Thyroid gland (tissue), 4 donors: ENCODE measurements at regions not wholly inside any gene's neighbourhood (a gene's known extent, or its start where the extent isn't known, plus 50 kb on each side); places are given as distances from the start of the nearest gene placed in this dataset.

ENCODE experiments used
- DNase-seq, 2 donors: peaks; one replicate each; pipeline ENCODE4 v3.0.0-alpha.2; 2019
- H3K27ac ChIP-seq, 3 donors: fragments of 200-600 bp; sonication (generic); 1 replicate in 2 of 3; 2 replicates in 1 of 3; pipeline ENCODE4 v1.5.1; 2016 to 2019; ENCODE audit warnings: mild to moderate bottlenecking in 1 of 3, moderate library complexity in 1 of 3
- H3K27me3 ChIP-seq: fragments of 200-600 bp; sonication (generic); one replicate; pipeline ENCODE4 v1.5.1; 2019
- H3K36me3 ChIP-seq, 2 donors: fragments of 200-600 bp; sonication (generic); one replicate each; pipeline ENCODE4 v1.5.1; 2016 to 2019
- H3K4me1 ChIP-seq, 2 donors: fragments of 200-600 bp; sonication (generic); one replicate each; pipeline ENCODE4 v1.5.1; 2017 to 2019
- H3K4me3 ChIP-seq, 3 donors: fragments of 200-600 bp; sonication (generic); replicated peaks in 1 of 3; 1 replicate in 2 of 3; 2 replicates in 1 of 3; pipeline ENCODE4 v1.5.1; 2016; ENCODE audit warnings: mild to moderate bottlenecking in 1 of 3
- H3K9me3 ChIP-seq: fragments of 200-600 bp; sonication (generic); one replicate; pipeline ENCODE4 v1.5.1; 2017
- CTCF ChIP-seq, 6 experiments: fragments of 200-600 bp in 3 of 6; fragments of 450-650 bp in 3 of 6; sonication (generic) in 3 of 6; IDR thresholded peaks; one replicate each; pipeline ENCODE4 v1.5.1; 2016 to 2019; ENCODE audit warnings: antibody characterized with exemption in 6 of 6, mild to moderate bottlenecking in 2 of 6, inconsistent platforms in 1 of 6, moderate library complexity in 1 of 6
- POLR2A ChIP-seq, 2 donors: fragments of 450-650 bp; IDR thresholded peaks; one replicate each; pipeline ENCODE4 v1.6.1; 2017; ENCODE audit warnings: antibody characterized with exemption in 2 of 2, mild to moderate bottlenecking in 2 of 2, moderate library complexity in 1 of 2
- WGBS, 2 donors: methylation state at CpG; one replicate each; pipeline ENCODE4 v1.1.5; 2017; 5-methylcytosine and 5-hydroxymethylcytosine counted together
- intact Hi-C: fragments of 100-400 bp; cut with DNase I; formaldehyde crosslinking; loops from one replicate; pipeline ENCODE4 v1.15.1; 2023

GRCh38 chr2:6510532-6510931, 355.2 kb downstream of the CMPK2 start:
- WGBS, 2 donors: 65 to 78% methylated on average over 1 of the region's 1 CpG
- Histone ChIP-seq H3K36me3 (no peaks in the 10 kb centered on the region), H3K4me3 (no peak overlapping the region), H3K9me3 (no peaks in the 10 kb centered on the region), H3K4me1 (no peaks in the 10 kb centered on the region), H3K27me3 (no peaks in the 10 kb centered on the region), H3K27ac (no peak overlapping the region)
- intact Hi-C loops: no loop called here
- TF ChIP-seq POLR2A (IDR thresholded peaks at IDR 0.05) (no peak), CTCF (IDR thresholded peaks at IDR 0.05) (no peak)
- DNase-seq: no peak

- 82 to 87% methylated on average over 2 of the region's 2 CpGs for WGBS, 2 donors
- TF ChIP-seq POLR2A (IDR thresholded peaks at IDR 0.05) (no peak), CTCF (IDR thresholded peaks at IDR 0.05) (no peak)
These were observed 353.1 kb downstream of the CMPK2 start for GRCh38 chr2:6512589-6512988.

GRCh38 chr2:6516674-6517073, 349.0 kb downstream of the CMPK2 start:
- Histone ChIP-seq H3K36me3 (no peaks in the 10 kb centered on the region), H3K27me3 (no peaks in the 10 kb centered on the region), H3K4me3 (no peak overlapping the region), H3K9me3 (no peaks in the 10 kb centered on the region), H3K27ac (no peak overlapping the region), H3K4me1 (no peaks in the 10 kb centered on the region)
- intact Hi-C loops: no loop called here
- DNase-seq: no peak
- TF ChIP-seq POLR2A (IDR thresholded peaks at IDR 0.05) (no peak), CTCF (IDR thresholded peaks at IDR 0.05) (no peak)
- WGBS, 2 donors: 71 to 78% methylated on average over 6 of the region's 6 CpGs

More at GRCh38 chr2:6512589-6512988, 353.1 kb downstream of the CMPK2 start:
- intact Hi-C loops: no loop called here
- DNase-seq: no peak
- Histone ChIP-seq H3K27ac (no peak overlapping the region), H3K36me3 (no peaks in the 10 kb centered on the region), H3K27me3 (no peaks in the 10 kb centered on the region), H3K4me3 (no peak overlapping the region), H3K4me1 (no peaks in the 10 kb centered on the region), H3K9me3 (no peaks in the 10 kb centered on the region)

GRCh38 chr2:6518361-6518760, 347.3 kb downstream of the CMPK2 start:
- Histone ChIP-seq H3K4me3 (no peak overlapping the region), H3K9me3 (no peaks in the 10 kb centered on the region), H3K4me1 (no peaks in the 10 kb centered on the region), H3K27me3 (no peaks in the 10 kb centered on the region), H3K27ac (no peak overlapping the region), H3K36me3 (no peaks in the 10 kb centered on the region)
- TF ChIP-seq CTCF (IDR thresholded peaks at IDR 0.05) (no peak), POLR2A (IDR thresholded peaks at IDR 0.05) (no peak)
- DNase-seq: no peak
- intact Hi-C loops: no loop called here
- WGBS, 2 donors: 73 to 78% methylated on average over 1 of the region's 1 CpG

GRCh38 chr2:6523476-6523875, 342.2 kb downstream of the CMPK2 start:
- no peaks in the 10 kb centered on the region for H3K27me3 ChIP-seq
- 73 to 82% methylated on average over 9 of the region's 9 CpGs for WGBS, 2 donors
- no peak overlapping the region for H3K27ac ChIP-seq
- H3K4me3 ChIP-seq: no peak overlapping the region
- TF ChIP-seq POLR2A (IDR thresholded peaks at IDR 0.05) (no peak), CTCF (IDR thresholded peaks at IDR 0.05) (no peak)
- no peak for DNase-seq
- no peaks in the 10 kb centered on the region for H3K4me1 ChIP-seq
- intact Hi-C loops: loop anchor here (10.0 kb wide), 1 partner anchor 169 kb away; no protein-coding TSS in a partner anchor
- H3K36me3 ChIP-seq: no peaks in the 10 kb centered on the region
- no peaks in the 10 kb centered on the region for H3K9me3 ChIP-seq
